ENCODE measurements at regions not wholly inside any gene's neighbourhood (a gene's known extent, or its start where the extent isn't known, plus 50 kb on each side); places are given as distances from the start of the nearest gene placed in this dataset.

- Mint-ChIP-seq H3K36me3 (no peaks in the 10 kb centered on the region), H3K4me3 (no peak overlapping the region), H3K4me1 (peaks cover 56% of the 10 kb centered on the region), H3K27ac (peak overlapping the region; percentile 87), H3K27me3 (no peaks in the 10 kb centered on the region), H3K9me3 (no peaks in the 10 kb centered on the region)
- DNase-seq = peak; percentile 10
- POLR2A ChIA-PET = interaction anchor here (1.0 to 4.7 kb wide), 3 partner anchors 34 to 367 kb away, joined by 3 to 21 read pairs (median 6); no protein-coding TSS in a partner anchor
- ATAC-seq (ENCODE audit: low read depth) = no peak
Observed at GRCh38 chr1:234977875-234978396, 150.7 kb downstream of the TOMM20 start.

- H3K27me3 Mint-ChIP-seq = no peaks in the 10 kb centered on the region
- no peaks in the 10 kb centered on the region for H3K36me3 Mint-ChIP-seq
- H3K27ac Mint-ChIP-seq = no peak overlapping the region
- ATAC-seq (ENCODE audit: low read depth) (no peak), DNase-seq (peak; percentile 12)
- peaks cover 59% of the 10 kb centered on the region for H3K4me1 Mint-ChIP-seq
- POLR2A ChIA-PET = interaction anchor here (1.1 to 4.7 kb wide), 2 partner anchors 50 to 129 kb away, joined by 3 to 21 read pairs; no protein-coding TSS in a partner anchor
- H3K4me3 Mint-ChIP-seq = no peak overlapping the region
- H3K9me3 Mint-ChIP-seq = no peaks in the 10 kb centered on the region
Observed at GRCh38 chr1:234976861-234977680, 151.6 kb downstream of the TOMM20 start.

GRCh38 chr1:234975941-234976860, 152.4 kb downstream of the TOMM20 start:
- no peaks in the 10 kb centered on the region for H3K9me3 Mint-ChIP-seq
- DNase-seq (no peak), ATAC-seq (ENCODE audit: low read depth) (no peak)
- H3K4me1 Mint-ChIP-seq = peaks cover 62% of the 10 kb centered on the region
- H3K4me3 Mint-ChIP-seq = no peak overlapping the region
- no peak overlapping the region for H3K27ac Mint-ChIP-seq
- POLR2A ChIA-PET = interaction anchor here (1.1 to 1.7 kb wide), 2 partner anchors 36 to 129 kb away, joined by 3 to 5 read pairs; no protein-coding TSS in a partner anchor
- no peaks in the 10 kb centered on the region for H3K27me3 Mint-ChIP-seq
- no peaks in the 10 kb centered on the region for H3K36me3 Mint-ChIP-seq

GRCh38 chr1:234975122-234975940, 153.3 kb downstream of the TOMM20 start:
- H3K27me3 Mint-ChIP-seq = no peaks in the 10 kb centered on the region
- DNase-seq = no peak
- no peak for ATAC-seq (ENCODE audit: low read depth)
- peaks cover 61% of the 10 kb centered on the region for H3K4me1 Mint-ChIP-seq
- H3K36me3 Mint-ChIP-seq = no peaks in the 10 kb centered on the region
- no peak overlapping the region for H3K27ac Mint-ChIP-seq
- POLR2A ChIA-PET = interaction anchor here (1.7 kb wide), 1 partner anchor 36 kb away, joined by 5 read pairs; no protein-coding TSS in a partner anchor
- no peak overlapping the region for H3K4me3 Mint-ChIP-seq
- H3K9me3 Mint-ChIP-seq = no peaks in the 10 kb centered on the region

- no peaks in the 10 kb centered on the region for H3K9me3 Mint-ChIP-seq
- POLR2A ChIA-PET = interaction anchor here (0.6 kb wide), 1 partner anchor 475 kb away, joined by 3 read pairs; no protein-coding TSS in a partner anchor
- no peak for DNase-seq
- H3K27ac Mint-ChIP-seq = no peak overlapping the region
- H3K4me3 Mint-ChIP-seq = no peak overlapping the region
- no peaks in the 10 kb centered on the region for H3K36me3 Mint-ChIP-seq
- H3K27me3 Mint-ChIP-seq = no peaks in the 10 kb centered on the region
- no peak for ATAC-seq (ENCODE audit: low read depth)
- peaks cover 53% of the 10 kb centered on the region for H3K4me1 Mint-ChIP-seq
Observed at GRCh38 chr1:234973426-234974250, 155.0 kb downstream of the TOMM20 start.

- POLR2A ChIA-PET = no interaction called here
- no peak for DNase-seq
- Mint-ChIP-seq H3K27me3 (no peaks in the 10 kb centered on the region), H3K4me1 (peaks cover 46% of the 10 kb centered on the region), H3K36me3 (peaks cover 1% of the 10 kb centered on the region), H3K27ac (no peak overlapping the region), H3K4me3 (no peak overlapping the region), H3K9me3 (no peaks in the 10 kb centered on the region)
- ATAC-seq (ENCODE audit: low read depth) = no peak
Observed at GRCh38 chr1:234972411-234973191, 156.0 kb downstream of the TOMM20 start.

GRCh38 chr1:234971586-234972297, 156.9 kb downstream of the TOMM20 start:
- POLR2A ChIA-PET = no interaction called here
- H3K27ac Mint-ChIP-seq = peak overlapping the region; percentile 31
- H3K9me3 Mint-ChIP-seq = no peaks in the 10 kb centered on the region
- ATAC-seq (ENCODE audit: low read depth) (peak; percentile 14), DNase-seq (no peak)
- H3K27me3 Mint-ChIP-seq = no peaks in the 10 kb centered on the region
- no peak overlapping the region for H3K4me3 Mint-ChIP-seq
- peaks cover 1% of the 10 kb centered on the region for H3K36me3 Mint-ChIP-seq
- H3K4me1 Mint-ChIP-seq = peaks cover 44% of the 10 kb centered on the region

- no peak overlapping the region for H3K4me3 Mint-ChIP-seq
- H3K27me3 Mint-ChIP-seq = no peaks in the 10 kb centered on the region
- POLR2A ChIA-PET = interaction anchor here (0.7 to 1.8 kb wide), 3 partner anchors 8 to 45 kb away, joined by 3 to 10 read pairs (median 4); no protein-coding TSS in a partner anchor
- DNase-seq = no peak
- no peaks in the 10 kb centered on the region for H3K9me3 Mint-ChIP-seq
- ATAC-seq (ENCODE audit: low read depth) = peak; percentile 40
- H3K4me1 Mint-ChIP-seq = peaks cover 43% of the 10 kb centered on the region
- H3K27ac Mint-ChIP-seq = peak overlapping the region; percentile 82
- H3K36me3 Mint-ChIP-seq = peaks cover 4% of the 10 kb centered on the region
Observed at GRCh38 chr1:234970731-234971476, 157.7 kb downstream of the TOMM20 start.

GRCh38 chr1:234970401-234970730, 158.3 kb downstream of the TOMM20 start:
- DNase-seq = no peak
- no peak for ATAC-seq (ENCODE audit: low read depth)
- no peaks in the 10 kb centered on the region for H3K27me3 Mint-ChIP-seq
- H3K36me3 Mint-ChIP-seq = peaks cover 5% of the 10 kb centered on the region
- peak overlapping the region; percentile 25 for H3K4me3 Mint-ChIP-seq
- peaks cover 42% of the 10 kb centered on the region for H3K4me1 Mint-ChIP-seq
- peak overlapping the region; percentile 82 for H3K27ac Mint-ChIP-seq
- no peaks in the 10 kb centered on the region for H3K9me3 Mint-ChIP-seq
- POLR2A ChIA-PET = interaction anchor here (1.1 to 1.8 kb wide), 2 partner anchors 8 to 10 kb away, joined by 3 to 10 read pairs; no protein-coding TSS in a partner anchor

- Mint-ChIP-seq H3K4me3 (no peak overlapping the region), H3K4me1 (peaks cover 40% of the 10 kb centered on the region)
Observed at GRCh38 chr1:234969581-234970400, 158.8 kb downstream of the TOMM20 start.

More at GRCh38 chr1:234969581-234970400, 158.8 kb downstream of the TOMM20 start:
- no peak overlapping the region for H3K27ac Mint-ChIP-seq
- DNase-seq (no peak), ATAC-seq (ENCODE audit: low read depth) (no peak)
- no peaks in the 10 kb centered on the region for H3K27me3 Mint-ChIP-seq
- no peaks in the 10 kb centered on the region for H3K9me3 Mint-ChIP-seq
- H3K36me3 Mint-ChIP-seq = peaks cover 9% of the 10 kb centered on the region
- POLR2A ChIA-PET = interaction anchor here (1.1 to 1.8 kb wide), 2 partner anchors 7 to 10 kb away, joined by 3 to 10 read pairs; no protein-coding TSS in a partner anchor
